HG02870 (cell line): ENCODE measurements at regions not wholly inside any gene's neighbourhood (a gene's known extent, or its start where the extent isn't known, plus 50 kb on each side); places are given as distances from the start of the nearest gene placed in this dataset.
"Not testable (repeated sequence)": the region's sequence is repeated elsewhere in the genome, so short reads cannot be mapped to it uniquely, and the experiment has no call there.

Experiments used
- ATAC-seq: cut with Tn5 transposase; IDR thresholded peaks from one replicate; pipeline ENCODE4 v1.9.1; 2021; ENCODE audit warnings: mild to moderate bottlenecking, moderate library complexity; ENCODE audit not compliant: unreplicated experiment

GRCh38 chr18:995629-996028, 91.0 kb downstream of the ADCYAP1 start:
- ATAC-seq: no peak

GRCh38 chr18:997499-997898, 92.8 kb downstream of the ADCYAP1 start:
- ATAC-seq: no peak

GRCh38 chr18:998936-999335, 94.3 kb downstream of the ADCYAP1 start:
- ATAC-seq: no peak

- no peak for ATAC-seq
These were observed 98.0 kb downstream of the ADCYAP1 start for GRCh38 chr18:1002653-1003178.

- no peak for ATAC-seq
These were observed 98.8 kb downstream of the ADCYAP1 start for GRCh38 chr18:1003499-1003898.

GRCh38 chr18:1006304-1006703, 101.6 kb downstream of the ADCYAP1 start:
- ATAC-seq: no peak

DNA sequence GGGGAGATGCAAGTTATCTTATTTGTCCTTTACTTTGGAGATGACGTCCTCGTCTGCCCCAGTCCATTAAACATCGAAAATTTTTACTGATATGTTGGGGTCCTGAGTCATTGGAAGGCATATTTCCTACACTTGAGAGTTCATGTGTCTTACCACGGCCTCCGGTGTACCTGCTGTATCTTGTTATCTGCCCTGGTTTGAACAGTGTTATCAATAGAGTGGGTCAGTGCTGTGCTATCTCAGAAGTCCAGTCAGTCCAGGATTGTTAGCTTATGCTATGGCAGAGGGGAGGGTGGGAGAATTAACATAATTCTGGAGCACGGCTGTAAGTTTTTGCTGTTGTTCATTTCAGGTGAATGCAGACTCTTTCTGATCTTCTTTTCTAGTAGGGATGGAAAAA, 102.3 kb downstream of the ADCYAP1 start:
- no peak for ATAC-seq

DNA sequence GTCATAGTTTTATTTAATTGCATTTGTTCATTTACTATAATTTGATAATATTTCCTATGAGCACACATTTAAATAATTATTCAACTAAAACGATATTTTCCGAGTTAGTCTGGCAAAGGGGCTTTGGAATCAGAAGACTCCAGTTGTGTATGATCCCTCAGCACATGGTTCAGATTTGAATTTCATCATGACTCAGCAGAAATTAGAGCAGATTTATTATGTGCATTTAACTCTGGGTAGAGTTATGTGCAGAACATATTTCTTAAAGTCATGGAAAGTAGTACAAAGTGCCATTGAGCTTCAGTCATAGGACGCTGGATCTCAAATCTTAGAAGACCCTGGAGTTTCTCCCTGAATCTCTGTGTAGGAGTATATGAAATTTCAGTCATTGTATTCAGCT, 106.7 kb downstream of the ADCYAP1 start:
- no peak for ATAC-seq

- ATAC-seq: no peak
These were observed 108.1 kb downstream of the ADCYAP1 start for GRCh38 chr18:1012775-1013174.

DNA sequence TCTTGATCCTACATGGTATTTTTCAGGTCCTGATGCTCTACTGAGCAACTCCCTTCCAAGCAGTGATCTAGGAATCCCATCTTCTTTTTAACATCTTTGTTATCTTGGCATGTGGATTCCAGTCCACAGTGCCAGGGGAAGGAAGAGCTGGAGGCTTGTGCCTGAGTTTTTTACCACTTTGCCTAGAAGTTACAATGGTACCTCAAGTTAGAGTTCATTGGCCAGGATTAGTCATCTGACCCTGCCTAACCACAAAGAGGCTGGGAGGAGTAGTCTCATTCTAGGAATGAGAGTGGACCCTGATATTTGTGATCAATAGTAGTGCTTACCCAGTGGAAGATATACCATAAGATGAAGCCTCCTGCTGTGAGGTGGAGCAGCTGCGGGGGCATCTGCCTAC, 109.3 kb downstream of the ADCYAP1 start:
- ATAC-seq: no peak

DNA sequence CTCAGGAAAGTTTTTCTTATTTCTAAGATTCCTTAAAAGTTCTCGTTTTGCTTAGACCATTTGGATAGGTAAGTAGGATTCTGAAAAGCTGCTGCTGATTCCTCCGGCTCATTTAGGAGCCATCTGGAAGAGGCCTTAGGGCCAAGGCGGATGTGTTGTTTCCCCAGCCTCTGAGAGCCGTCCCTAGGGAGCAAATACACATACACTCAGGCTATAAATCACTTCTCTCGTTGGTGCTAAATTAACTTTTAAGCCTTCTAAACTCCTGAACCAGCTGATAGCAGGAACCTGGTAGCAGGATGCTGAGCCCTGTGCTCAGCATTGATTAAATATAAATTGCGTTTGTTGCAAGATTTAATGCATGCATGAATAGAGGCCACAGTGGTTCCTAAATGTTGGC, 109.8 kb downstream of the ADCYAP1 start:
- ATAC-seq: no peak

- no peak for ATAC-seq
These were observed 110.4 kb downstream of the ADCYAP1 start for GRCh38 chr18:1014951-1015624.

GRCh38 chr18:1015777-1016176, 111.1 kb downstream of the ADCYAP1 start:
- ATAC-seq: no peak

- ATAC-seq: no peak
These were observed 112.8 kb downstream of the ADCYAP1 start for GRCh38 chr18:1017227-1018058.

GRCh38 chr18:1018181-1018681, 113.6 kb downstream of the ADCYAP1 start:
- ATAC-seq: no peak

DNA sequence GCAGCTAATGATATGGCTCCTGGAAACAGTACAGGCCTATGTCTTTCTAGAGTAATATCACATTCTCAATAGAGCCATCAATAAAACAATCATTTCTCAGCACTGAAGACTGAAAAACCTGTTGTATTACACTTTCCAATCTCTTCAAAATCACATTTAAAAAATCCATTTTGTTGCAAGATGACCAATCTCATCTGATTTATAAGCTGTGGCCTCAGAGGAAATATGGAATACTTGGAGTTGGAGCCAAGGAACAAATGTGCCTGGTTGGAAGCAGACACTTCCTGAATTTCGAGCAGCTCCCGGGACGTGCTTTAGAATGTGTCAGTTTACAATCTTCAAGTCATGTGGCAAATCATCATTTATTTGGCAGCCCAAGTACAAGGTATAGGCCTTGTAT, 114.5 kb downstream of the ADCYAP1 start:
- ATAC-seq: no peak

DNA sequence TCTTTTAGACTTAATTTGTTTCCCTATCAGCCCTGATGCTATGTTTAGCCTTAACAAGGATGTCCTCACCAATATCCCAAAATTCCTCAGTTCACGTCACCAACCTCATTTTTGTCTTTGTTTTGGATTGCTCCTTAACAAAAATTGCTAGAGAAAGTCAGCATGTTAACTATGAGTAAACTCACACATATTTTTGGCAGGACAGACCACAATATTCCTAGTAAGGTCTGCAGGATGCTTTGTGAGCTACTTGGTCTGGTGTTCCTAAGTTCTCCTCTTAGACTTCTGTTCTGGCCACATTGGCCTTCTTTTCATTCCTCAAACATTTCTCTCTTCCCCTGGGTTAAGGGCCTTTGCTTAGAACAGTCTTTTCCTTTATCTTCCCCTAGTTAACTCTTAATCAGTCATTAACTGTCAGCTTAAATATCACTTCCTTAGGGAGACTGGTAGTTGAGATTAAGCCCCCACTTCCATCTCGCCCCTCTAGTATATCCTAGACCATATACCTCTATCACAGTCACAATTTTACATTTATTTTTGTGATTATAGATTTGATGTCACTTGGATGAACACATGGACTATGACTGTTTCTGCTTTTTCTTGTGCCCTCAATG, 116.2 kb downstream of the ADCYAP1 start:
- ATAC-seq: no peak

DNA sequence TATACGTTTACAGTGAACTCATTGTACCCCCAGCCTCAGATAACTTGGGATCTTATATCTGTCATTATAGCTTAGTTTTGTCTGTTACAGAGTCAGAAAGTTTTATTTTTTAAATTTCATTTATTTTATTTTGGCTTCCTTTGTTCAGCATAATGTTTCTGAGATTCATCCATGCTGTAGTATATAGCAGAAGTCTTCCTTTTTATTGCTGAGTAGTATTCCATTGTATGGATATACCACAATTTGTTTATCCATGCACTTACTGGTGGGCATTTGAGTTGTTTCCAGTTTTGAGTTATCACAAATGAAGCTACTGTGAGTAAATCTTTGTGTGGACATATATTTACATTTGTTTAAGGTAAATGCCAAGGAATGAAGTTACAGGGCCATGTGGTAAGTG, 122.3 kb downstream of the ADCYAP1 start:
- no peak for ATAC-seq

DNA sequence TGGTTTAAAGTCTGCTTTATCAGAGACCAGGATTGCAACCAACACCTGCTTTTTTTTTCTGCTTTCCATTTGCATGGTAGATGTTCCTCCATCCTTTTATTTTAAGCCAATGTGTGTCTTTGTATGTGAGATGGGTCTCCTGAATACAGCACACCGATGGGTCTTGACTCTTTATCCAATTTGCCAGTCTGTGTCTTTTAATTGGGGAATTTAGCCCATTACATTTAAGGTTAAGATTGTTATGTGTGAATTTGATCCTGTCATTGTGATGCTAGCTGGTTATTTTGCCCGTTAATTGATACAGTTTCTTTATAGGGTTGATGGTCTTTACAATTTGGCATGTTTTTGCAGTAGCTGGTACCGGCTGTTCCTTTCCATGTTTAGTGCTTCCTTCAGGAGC, 128.4 kb downstream of the ADCYAP1 start:
- ATAC-seq: not testable (repeated sequence)

DNA sequence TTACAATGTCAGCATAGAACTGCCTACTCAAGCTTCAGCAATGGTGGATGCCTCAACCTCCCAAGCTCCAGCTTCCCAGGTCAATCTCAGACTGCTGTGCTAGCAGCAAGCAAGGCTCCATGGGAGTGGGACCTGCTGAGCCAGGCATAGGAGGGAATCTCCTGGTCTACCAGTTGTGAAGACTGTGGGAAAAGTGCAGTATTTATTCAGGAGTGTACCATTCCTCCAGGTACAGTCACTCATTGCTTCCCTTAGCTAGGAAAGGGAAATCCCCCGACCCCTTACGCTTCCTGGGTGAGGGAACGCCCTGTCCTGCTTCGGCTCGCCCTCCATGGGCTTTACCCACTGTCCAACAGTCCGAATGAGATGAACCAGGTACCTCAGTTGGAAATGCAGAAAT, 130.3 kb downstream of the ADCYAP1 start:
- no peak for ATAC-seq

GRCh38 chr18:1036926-1037325, 132.3 kb downstream of the ADCYAP1 start:
- no peak for ATAC-seq

DNA sequence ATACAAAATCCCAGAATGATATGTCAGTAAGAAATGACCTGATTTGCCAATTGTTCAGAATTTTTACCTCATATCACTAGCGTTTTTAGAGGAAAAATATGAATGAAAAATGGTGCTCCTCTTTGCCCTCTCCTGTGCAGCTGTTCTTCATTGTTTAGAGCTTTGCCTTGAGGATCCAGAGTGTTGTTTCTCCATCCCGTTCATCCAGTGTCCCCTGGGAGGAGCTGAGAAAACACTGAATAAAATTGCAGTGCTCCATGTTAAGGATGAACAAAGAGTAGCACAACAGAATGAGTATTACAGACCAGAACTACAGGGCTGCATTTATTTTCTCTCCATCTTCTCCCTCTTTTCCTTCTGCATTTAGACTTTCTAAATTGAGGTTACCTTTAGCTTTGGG, 133.1 kb downstream of the ADCYAP1 start:
- ATAC-seq: no peak
